MCF 10A (cell line): ENCODE measurements at regions not wholly inside any gene's neighbourhood (a gene's known extent, or its start where the extent isn't known, plus 50 kb on each side); places are given as distances from the start of the nearest gene placed in this dataset.

Experiments
- BruUV-seq: library from RNA; stranded (reverse); fragments of 400-500 nt; replicated peaks from 2 replicates; lab custom pipeline; 2021; lab: Mats Ljungman, UMichigan
- CTCF ChIA-PET: fragments of 300-600 bp; sonication (Branson Sonifier 250); formaldehyde crosslinking; extraction: SDS; loops from one replicate; lab custom pipeline; 2021; ENCODE audit warnings: antibody characterized with exemption, inconsistent platforms; lab: Yijun Ruan, JAX
- POLR2A ChIA-PET: fragments of 300-600, 350-650 bp; sonication (Branson Sonifier 250); formaldehyde crosslinking; extraction: SDS; loops from one replicate; lab custom pipeline; 2020; ENCODE audit warnings: antibody characterized with exemption, inconsistent platforms; lab: Yijun Ruan, JAX
- DNase-seq: peaks from one replicate; pipeline ENCODE4 v3.0.0-alpha.2; 2018; ENCODE audit not compliant: unreplicated experiment
- H3K27ac Mint-ChIP-seq: one replicate; pipeline ENCODE4 v1.8.0; 2022; ENCODE audit warnings: mild to moderate bottlenecking, low read depth, mixed read lengths; ENCODE audit not compliant: unreplicated experiment
- H3K27me3 Mint-ChIP-seq: one replicate; pipeline ENCODE4 v1.8.0; 2022; ENCODE audit warnings: mixed read lengths; ENCODE audit not compliant: insufficient read depth, unreplicated experiment
- H3K36me3 Mint-ChIP-seq: one replicate; pipeline ENCODE4 v1.8.0; 2022; ENCODE audit warnings: mild to moderate bottlenecking, moderate library complexity, mixed read lengths; ENCODE audit not compliant: insufficient read depth, unreplicated experiment
- H3K4me1 Mint-ChIP-seq: one replicate; pipeline ENCODE4 v1.8.0; 2022; ENCODE audit warnings: mixed read lengths; ENCODE audit not compliant: insufficient read depth, unreplicated experiment
- H3K4me3 Mint-ChIP-seq: one replicate; pipeline ENCODE4 v1.8.0; 2022; ENCODE audit warnings: mild to moderate bottlenecking, moderate library complexity, mixed read lengths; ENCODE audit not compliant: unreplicated experiment
- H3K9me3 Mint-ChIP-seq: one replicate; pipeline ENCODE4 v1.8.0; 2022; ENCODE audit warnings: mixed read lengths; ENCODE audit not compliant: unreplicated experiment
- intact Hi-C: fragments of 100-400 bp; cut with micrococcal nuclease; formaldehyde crosslinking; loops from 2 replicates; pipeline ENCODE4 v1.14.1; 2022
- TF ChIP-seq, protein P1 (sequence below): fragments of 200-600 bp; IDR thresholded peaks from one replicate; pipeline ENCODE4 v1.8.0; 2022; ENCODE audit warnings: antibody characterized with exemption, mild to moderate bottlenecking; ENCODE audit not compliant: unreplicated experiment

DNA sequence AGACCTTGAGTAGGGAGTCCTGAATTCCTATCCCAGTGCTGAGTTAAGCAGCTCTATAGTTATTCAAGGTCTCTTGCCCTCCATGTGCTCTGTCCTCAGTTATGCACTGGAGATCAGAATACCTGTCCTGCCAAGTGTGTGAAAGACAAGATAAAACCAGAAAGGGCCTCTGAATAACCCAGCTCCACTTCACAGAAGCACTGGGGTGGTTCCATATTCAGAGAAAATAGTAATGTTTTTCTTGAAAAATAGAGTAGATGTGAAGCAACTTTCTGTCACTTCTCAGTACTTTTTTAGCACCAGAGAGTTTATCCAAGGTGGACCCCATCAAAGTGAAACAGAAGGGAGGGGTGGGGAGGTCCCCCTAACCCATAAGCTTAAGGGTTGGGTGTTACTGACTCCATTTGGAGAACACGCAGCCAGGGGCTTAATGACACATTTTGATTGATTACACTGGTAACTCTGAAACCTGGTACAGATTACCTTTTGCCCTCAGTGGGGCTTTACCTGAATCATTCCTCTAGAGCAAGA is 509.8 kb upstream of the JARID2 start:
- intact Hi-C loops = no loop called here
- H3K9me3 Mint-ChIP-seq = peaks cover 8% of the 10 kb centered on the region
- H3K27me3 Mint-ChIP-seq = no peaks in the 10 kb centered on the region
- DNase-seq = no peak
- TF ChIP-seq, protein P1, sequence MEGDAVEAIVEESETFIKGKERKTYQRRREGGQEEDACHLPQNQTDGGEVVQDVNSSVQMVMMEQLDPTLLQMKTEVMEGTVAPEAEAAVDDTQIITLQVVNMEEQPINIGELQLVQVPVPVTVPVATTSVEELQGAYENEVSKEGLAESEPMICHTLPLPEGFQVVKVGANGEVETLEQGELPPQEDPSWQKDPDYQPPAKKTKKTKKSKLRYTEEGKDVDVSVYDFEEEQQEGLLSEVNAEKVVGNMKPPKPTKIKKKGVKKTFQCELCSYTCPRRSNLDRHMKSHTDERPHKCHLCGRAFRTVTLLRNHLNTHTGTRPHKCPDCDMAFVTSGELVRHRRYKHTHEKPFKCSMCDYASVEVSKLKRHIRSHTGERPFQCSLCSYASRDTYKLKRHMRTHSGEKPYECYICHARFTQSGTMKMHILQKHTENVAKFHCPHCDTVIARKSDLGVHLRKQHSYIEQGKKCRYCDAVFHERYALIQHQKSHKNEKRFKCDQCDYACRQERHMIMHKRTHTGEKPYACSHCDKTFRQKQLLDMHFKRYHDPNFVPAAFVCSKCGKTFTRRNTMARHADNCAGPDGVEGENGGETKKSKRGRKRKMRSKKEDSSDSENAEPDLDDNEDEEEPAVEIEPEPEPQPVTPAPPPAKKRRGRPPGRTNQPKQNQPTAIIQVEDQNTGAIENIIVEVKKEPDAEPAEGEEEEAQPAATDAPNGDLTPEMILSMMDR = no peak
- BruUV-seq = no TSS peak
- ChIA-PET POLR2A (interaction anchor here (0.7 kb wide), 1 partner anchor 513 kb away, joined by 4 read pairs; no protein-coding TSS in a partner anchor), CTCF (no interaction called here)
- H3K4me3 Mint-ChIP-seq = no peak overlapping the region
- peaks cover 55% of the 10 kb centered on the region for H3K4me1 Mint-ChIP-seq
- H3K36me3 Mint-ChIP-seq = peaks cover 2% of the 10 kb centered on the region
- H3K27ac Mint-ChIP-seq = no peak overlapping the region

GRCh38 chr6:14736554-14736953 is 509.3 kb upstream of the JARID2 start:
- no peaks in the 10 kb centered on the region for H3K27me3 Mint-ChIP-seq
- no peak for DNase-seq
- peaks cover 6% of the 10 kb centered on the region for H3K36me3 Mint-ChIP-seq
- TF ChIP-seq, protein P1 = no peak
- peaks cover 55% of the 10 kb centered on the region for H3K4me1 Mint-ChIP-seq
- ChIA-PET POLR2A (interaction anchor here (0.7 kb wide), 1 partner anchor 513 kb away, joined by 4 read pairs; no protein-coding TSS in a partner anchor), CTCF (no interaction called here)
- H3K27ac Mint-ChIP-seq = no peak overlapping the region
- H3K4me3 Mint-ChIP-seq = no peak overlapping the region
- H3K9me3 Mint-ChIP-seq = peaks cover 12% of the 10 kb centered on the region
- BruUV-seq = no TSS peak
- intact Hi-C loops = no loop called here

DNA sequence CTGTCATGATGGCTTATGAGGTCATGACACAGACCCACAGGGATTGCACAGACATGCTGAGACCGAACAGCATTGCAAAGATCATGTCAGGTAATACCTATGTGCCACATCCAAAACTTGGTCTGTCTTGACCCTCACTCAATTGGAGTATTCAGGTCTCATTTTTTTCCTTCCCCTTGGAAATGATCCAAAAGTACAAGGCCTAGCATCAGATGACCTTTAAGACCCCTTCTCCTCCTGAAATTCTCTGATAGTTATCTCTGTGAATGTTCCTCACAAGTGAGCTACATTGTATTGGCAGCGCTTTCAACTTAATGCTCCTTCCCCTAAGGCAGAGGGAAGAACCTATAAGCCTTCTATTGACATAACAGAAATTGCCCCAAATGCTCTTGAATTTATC is 507.4 kb upstream of the JARID2 start:
- intact Hi-C loops = no loop called here
- H3K4me1 Mint-ChIP-seq = peaks cover 47% of the 10 kb centered on the region
- peaks cover 12% of the 10 kb centered on the region for H3K36me3 Mint-ChIP-seq
- TF ChIP-seq, protein P1 = no peak
- ChIA-PET POLR2A (no interaction called here), CTCF (no interaction called here)
- H3K9me3 Mint-ChIP-seq = peaks cover 12% of the 10 kb centered on the region
- no peak overlapping the region for H3K4me3 Mint-ChIP-seq
- H3K27ac Mint-ChIP-seq = no peak overlapping the region
- H3K27me3 Mint-ChIP-seq = no peaks in the 10 kb centered on the region
- DNase-seq = no peak
- BruUV-seq = no TSS peak

GRCh38 chr6:14738933-14739332 is 506.9 kb upstream of the JARID2 start:
- Mint-ChIP-seq H3K27me3 (no peaks in the 10 kb centered on the region), H3K27ac (no peak overlapping the region), H3K4me1 (peaks cover 47% of the 10 kb centered on the region), H3K4me3 (no peak overlapping the region), H3K9me3 (peaks cover 12% of the 10 kb centered on the region), H3K36me3 (peaks cover 12% of the 10 kb centered on the region)
- DNase-seq = no peak
- ChIA-PET POLR2A (interaction anchor here (0.6 kb wide), 1 partner anchor 1872 kb away, joined by 4 read pairs; no protein-coding TSS in a partner anchor), CTCF (no interaction called here)
- TF ChIP-seq, protein P1 = no peak
- intact Hi-C loops = no loop called here
- no TSS peak for BruUV-seq
